HS-27A (cell line): ENCODE measurements at regions not wholly inside any gene's neighbourhood (a gene's known extent, or its start where the extent isn't known, plus 50 kb on each side); places are given as distances from the start of the nearest gene placed in this dataset.

ENCODE experiments used
- DNase-seq: peaks from one replicate; pipeline ENCODE4 v3.0.0-alpha.2; 2012; ENCODE audit warnings: low read depth, missing footprints

GRCh38 chr2:216320852-216321251, 51.4 kb downstream of the MARCHF4 start:
- no peak for DNase-seq

DNA sequence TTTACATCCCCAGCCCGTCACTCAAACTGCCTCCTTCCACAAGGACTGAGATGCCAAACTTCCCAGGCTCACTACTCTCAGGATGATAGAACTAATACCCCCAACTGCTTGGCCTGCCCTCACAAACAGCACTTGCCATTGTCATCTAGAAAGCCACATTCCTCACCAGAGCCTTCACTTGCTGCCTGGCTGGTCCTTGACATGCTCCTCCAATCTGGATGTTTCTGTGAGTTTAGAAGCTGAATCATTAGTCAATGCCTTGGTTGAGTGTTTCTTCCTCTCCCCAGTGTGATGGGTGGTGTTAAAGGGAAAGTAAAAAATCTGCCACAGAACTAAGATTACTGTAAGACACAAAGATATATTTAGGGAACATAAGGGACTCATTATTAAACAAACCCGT, 52.5 kb downstream of the MARCHF4 start:
- DNase-seq: no peak

DNA sequence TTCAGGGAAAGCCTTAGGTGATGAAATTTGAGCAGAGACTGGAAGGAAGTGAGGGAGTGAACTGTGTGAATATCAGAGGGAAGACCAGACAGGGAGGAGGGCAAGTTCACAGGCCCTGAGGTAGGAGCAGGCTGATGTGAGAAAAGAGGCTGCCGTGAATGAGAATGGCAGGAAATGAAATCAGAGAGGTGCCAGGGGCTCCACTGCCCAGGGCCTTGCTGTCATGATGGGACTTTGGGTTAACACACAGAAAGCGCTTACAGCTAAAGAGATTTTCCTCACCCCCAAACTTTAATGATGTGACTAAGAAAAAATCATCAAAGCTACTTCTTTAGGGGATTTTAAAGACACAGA, 53.8 kb downstream of the MARCHF4 start:
- no peak for DNase-seq

- no peak for DNase-seq
Measured at GRCh38 chr2:216317831-216318520, 54.3 kb downstream of the MARCHF4 start.

DNA sequence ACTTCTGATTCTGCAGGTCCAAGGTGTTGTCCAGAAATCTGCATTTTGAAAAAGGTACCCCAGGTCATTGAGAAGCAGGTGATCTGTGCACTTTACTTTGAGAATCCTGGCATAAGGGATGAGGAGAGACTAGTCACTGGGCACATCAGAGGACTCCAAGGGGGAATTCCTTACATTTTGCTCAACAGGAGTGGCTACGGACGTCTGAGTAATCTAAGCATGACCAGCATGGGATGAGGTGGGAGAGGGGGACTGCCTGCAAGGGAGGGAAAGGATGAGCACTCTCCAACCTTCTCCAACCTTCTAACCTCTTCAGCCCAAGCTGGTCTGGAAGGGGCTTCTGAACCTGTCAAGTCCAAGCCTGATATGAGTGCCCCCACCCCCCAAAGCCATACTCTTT, 55.5 kb downstream of the MARCHF4 start:
- peak; percentile 27 for DNase-seq

GRCh38 chr2:216315802-216316603, 56.3 kb downstream of the MARCHF4 start:
- peak; percentile 22 for DNase-seq

- no peak for DNase-seq
Measured at GRCh38 chr2:216312441-216312840, 59.8 kb downstream of the MARCHF4 start.

DNA sequence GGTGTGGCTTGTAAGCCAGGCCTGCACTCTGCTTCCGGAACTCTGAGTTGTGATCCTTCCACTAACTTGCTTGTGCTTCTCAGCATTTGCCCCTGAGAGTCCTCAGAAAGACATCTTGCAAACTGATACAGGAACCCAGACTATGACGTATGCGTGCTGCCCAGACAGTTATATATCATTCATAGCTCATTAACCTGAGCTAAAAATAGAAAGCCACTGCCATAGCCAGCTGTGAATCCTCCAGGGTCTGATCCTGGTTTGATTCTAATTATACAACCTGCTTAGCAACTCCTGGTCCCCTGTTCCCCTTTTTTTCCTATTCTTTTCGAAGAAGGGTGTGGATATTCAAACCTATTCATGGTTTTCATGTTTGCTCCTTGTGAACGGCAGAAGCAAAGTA, 63.7 kb downstream of the MARCHF4 start:
- no peak for DNase-seq

DNA sequence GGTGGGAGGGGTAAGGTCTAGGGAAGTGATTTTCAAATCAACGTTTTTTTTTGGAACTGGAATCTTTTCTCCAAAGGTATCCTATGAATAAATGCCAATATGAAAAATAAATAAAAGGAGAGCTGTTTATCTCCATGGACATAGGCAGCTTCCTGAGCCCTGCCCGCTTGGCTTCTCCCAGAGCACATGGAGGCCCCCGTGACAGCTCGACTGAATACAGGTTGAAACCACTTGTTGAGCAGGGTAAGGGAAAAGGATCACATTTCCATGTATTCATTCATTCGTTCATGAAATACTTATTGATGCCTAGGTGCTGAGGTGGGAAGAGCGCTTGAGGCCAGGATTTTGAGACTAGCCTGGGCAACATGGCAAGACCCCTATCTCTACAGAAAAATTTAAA, 64.8 kb downstream of the MARCHF4 start:
- no peak for DNase-seq

- DNase-seq: no peak
Measured at GRCh38 chr2:216306868-216307267, 65.4 kb downstream of the MARCHF4 start.

DNA sequence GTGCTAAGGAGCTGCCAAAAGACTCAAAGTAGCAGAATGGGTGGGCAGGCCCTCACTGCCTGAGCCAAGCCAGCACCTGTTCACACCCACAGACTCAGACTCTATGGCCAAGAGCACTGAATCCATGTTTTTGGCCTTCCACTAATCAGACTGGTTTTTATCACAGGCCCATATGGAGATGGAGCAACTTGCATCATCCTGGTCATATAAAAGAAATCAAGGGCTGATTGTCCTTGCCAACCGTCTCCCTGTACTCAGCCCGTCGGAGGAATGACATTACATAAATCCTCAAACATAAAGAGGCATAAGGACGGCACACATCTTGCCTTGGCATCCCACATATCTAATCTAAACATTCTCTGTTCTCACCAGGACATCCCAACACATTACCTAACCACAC, 66.7 kb downstream of the MARCHF4 start:
- no peak for DNase-seq

GRCh38 chr2:216302981-216303676, 69.2 kb downstream of the MARCHF4 start:
- peak; percentile 24 for DNase-seq

- no peak for DNase-seq
Measured at GRCh38 chr2:216300906-216301305, 71.4 kb downstream of the MARCHF4 start.

DNA sequence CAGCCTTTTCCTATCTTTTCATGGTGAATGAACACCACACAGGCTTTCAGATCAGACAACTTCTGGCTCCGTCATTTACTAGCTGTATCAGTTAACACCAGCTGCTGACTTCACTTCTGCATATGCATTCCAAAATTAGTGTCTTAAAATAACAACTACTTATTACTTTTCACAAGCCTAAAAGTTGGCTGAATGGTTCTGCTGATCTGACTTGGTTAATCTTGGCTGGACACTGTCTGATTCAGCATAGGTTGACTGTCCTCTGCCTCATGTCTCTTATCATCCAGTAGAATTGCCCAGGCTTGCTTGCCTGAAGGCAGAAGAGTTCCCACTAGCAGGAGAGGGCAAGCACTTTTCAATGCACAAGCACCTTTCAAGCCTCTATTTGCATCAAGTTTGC, 72.7 kb downstream of the MARCHF4 start:
- no peak for DNase-seq

DNA sequence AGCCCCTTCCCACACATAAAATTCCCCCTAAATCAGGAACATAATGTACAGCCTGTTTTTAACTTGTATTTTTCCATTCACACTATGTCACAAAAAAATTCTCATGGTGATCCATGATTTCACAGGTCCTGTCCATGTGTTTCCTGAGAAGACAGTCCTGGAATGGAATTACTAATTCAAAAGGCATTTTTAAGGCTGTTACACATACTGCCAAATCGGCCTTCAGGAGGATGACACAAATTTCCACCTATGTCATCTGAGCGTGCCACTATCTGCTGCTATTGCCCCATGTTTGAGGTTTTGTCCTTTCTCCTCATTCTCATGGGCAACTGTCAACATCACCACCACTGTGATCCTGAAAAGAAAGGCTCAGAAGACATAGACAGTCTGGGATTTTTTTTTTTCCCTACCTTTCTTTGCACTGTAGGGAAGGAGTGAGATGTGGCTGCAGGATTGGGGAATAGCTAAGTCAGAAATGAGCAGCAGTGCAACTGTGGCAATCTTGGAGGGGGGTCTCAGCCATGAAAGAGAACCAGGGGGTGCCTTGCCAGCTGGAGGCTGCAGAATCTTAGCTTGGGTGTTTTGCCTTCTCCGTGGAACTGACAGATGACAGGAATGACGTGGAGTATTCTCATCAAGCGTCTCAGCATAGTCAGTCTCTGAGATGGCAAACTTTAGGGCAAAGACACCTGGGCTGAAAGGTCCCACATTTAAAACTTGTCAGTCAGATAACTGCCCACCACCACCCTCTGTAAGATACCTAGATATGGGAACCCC, 73.4 kb downstream of the MARCHF4 start:
- DNase-seq: peak; percentile 39

- no peak for DNase-seq
Measured at GRCh38 chr2:216296856-216297255, 75.4 kb downstream of the MARCHF4 start.

GRCh38 chr2:216294305-216294704, 78.0 kb downstream of the MARCHF4 start:
- no peak for DNase-seq

GRCh38 chr2:216293883-216294282, 78.4 kb downstream of the MARCHF4 start:
- DNase-seq: no peak

DNA sequence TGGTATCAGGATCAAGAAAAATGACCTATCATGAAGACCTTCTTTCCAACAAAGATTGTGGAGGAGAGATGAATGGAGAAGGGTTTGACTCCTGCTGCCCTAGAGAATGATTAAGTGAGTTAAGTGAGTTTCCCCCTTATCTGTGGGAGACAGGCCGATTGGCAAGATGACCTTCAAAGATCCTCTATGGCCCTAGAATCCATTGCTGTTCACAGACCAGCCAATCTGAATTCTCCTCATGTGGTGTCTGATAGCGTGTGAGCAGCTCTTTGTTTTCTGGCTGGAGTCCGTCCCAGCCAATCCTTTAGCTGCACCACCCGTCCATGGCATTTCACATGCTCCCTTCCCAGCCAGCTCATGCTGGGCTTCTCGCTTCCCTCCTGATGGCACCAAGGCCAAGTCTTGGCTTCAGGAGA, 79.4 kb downstream of the MARCHF4 start:
- no peak for DNase-seq

- no peak for DNase-seq
Measured at GRCh38 chr2:216292475-216292874, 79.8 kb downstream of the MARCHF4 start.

GRCh38 chr2:216289470-216289869, 82.8 kb downstream of the MARCHF4 start:
- no peak for DNase-seq

- DNase-seq: no peak
Measured at GRCh38 chr2:216287251-216287650, 85.0 kb downstream of the MARCHF4 start.
